ENCODE measurements at regions not wholly inside any gene's neighbourhood (a gene's known extent, or its start where the extent isn't known, plus 50 kb on each side); places are given as distances from the start of the nearest gene placed in this dataset.

- Histone ChIP-seq H2BK120ac (replicated peaks; ENCODE audit: low read depth, low read length) (no peak overlapping the region), H4K20me1 (replicated peaks in 1 of 2; ENCODE audit: control insufficient read depth in 1 of 2, insufficient read depth in 2 of 2, low read length in 2 of 2) (no peaks in the 10 kb centered on the region), H3K23ac (ENCODE audit: insufficient read length) (no peak overlapping the region), H3K14ac (ENCODE audit: insufficient read length) (no peak overlapping the region), H2AK5ac (ENCODE audit: low read depth, low read length) (no peak overlapping the region), H2AFZ (ENCODE audit: low read length) (no peak overlapping the region), H3K4me1 (replicated peaks in 1 of 4; ENCODE audit: control insufficient read depth in 3 of 4, insufficient read depth in 4 of 4, low read length in 3 of 4) (no peaks in the 10 kb centered on the region), H2BK12ac (ENCODE audit: low read depth, low read length) (no peak overlapping the region), H3K56ac (replicated peaks; ENCODE audit: insufficient read length, low read depth, low read length) (no peak overlapping the region), H3K79me2 (ENCODE audit: control insufficient read depth in 1 of 2, insufficient read depth in 2 of 2, low read length in 2 of 2) (no peaks in the 10 kb centered on the region), H2BK20ac (ENCODE audit: low read length) (no peak overlapping the region), H3K4me2 (ENCODE audit: insufficient read depth in 1 of 2, low read depth in 2 of 2, low read length in 2 of 2) (no peak overlapping the region), H3K23me2 (ENCODE audit: low read depth, low read length) (no peaks in the 10 kb centered on the region), H4K91ac (replicated peaks; ENCODE audit: insufficient read length, low read length) (no peak overlapping the region), H3K18ac (ENCODE audit: extremely low read depth, low read length) (no peak overlapping the region), H3K36me3 (ENCODE audit: control insufficient read depth in 2 of 4, insufficient read depth in 4 of 4, low read length in 3 of 4) (no peaks in the 10 kb centered on the region), H3K9ac (replicated peaks in 1 of 4; ENCODE audit: extremely low read depth in 1 of 4, low read depth in 3 of 4, low read length in 3 of 4) (no peak overlapping the region), H4K5ac (ENCODE audit: insufficient read length, low read depth, low read length) (no peak overlapping the region), H3K9me3 (ENCODE audit: insufficient read depth in 2 of 2, low read depth in 1 of 2, low read length in 1 of 2) (no peaks in the 10 kb centered on the region; a peak in 1 of 4 replicates), H3K27ac (ENCODE audit: low read depth, low read length) (no peak overlapping the region), H3K27me3 (replicated peaks in 1 of 4; ENCODE audit: control insufficient read depth in 3 of 4, extremely low read depth in 1 of 4, insufficient read depth in 3 of 4, low read length in 3 of 4) (no peaks in the 10 kb centered on the region; a peak in 1 of 7 replicates), H4K8ac (ENCODE audit: extremely low read depth, insufficient read depth, low read length) (no peak overlapping the region), H2BK5ac (ENCODE audit: low read depth, low read length) (no peak overlapping the region), H3K4me3 (ENCODE audit: extremely low read depth in 1 of 4, insufficient read depth in 2 of 4, low read depth in 3 of 4, low read length in 4 of 4) (no peak overlapping the region), H3K79me1 (ENCODE audit: low read depth, low read length) (no peaks in the 10 kb centered on the region), H2BK15ac (ENCODE audit: low read length) (no peak overlapping the region), H3K4ac (replicated peaks; ENCODE audit: insufficient read length, low read depth, low read length) (no peak overlapping the region)
- FAIRE-seq (no peak), DNase-seq (ENCODE audit: low read depth in 1 of 2, low spot score in 2 of 2) (no peak)
- POLR2A ChIA-PET (ENCODE audit: partially characterized antibody) = no interaction called here
- TF ChIP-seq HDAC2 (IDR thresholded peaks at IDR 0.05; ENCODE audit: borderline replicate concordance in 1 of 2, low read depth in 2 of 2, low read length in 2 of 2) (no peak), BRCA1 (IDR thresholded peaks at IDR 0.05; ENCODE audit: low read depth, low read length) (no peak), RNF2 (IDR thresholded peaks at IDR 0.05; ENCODE audit: borderline replicate concordance, low read depth, low read length, missing control alignments, poor library complexity, severe bottlenecking) (no peak), SAP30 (IDR thresholded peaks at IDR 0.05; ENCODE audit: insufficient read depth, insufficient replicate concordance, low read length) (no peak), TBP (IDR thresholded peaks at IDR 0.05; ENCODE audit: low read depth, low read length) (no peak), SP2 (IDR thresholded peaks at IDR 0.05; ENCODE audit: low read length) (no peak), GABPA (IDR thresholded peaks at IDR 0.05; ENCODE audit: borderline replicate concordance, insufficient read depth, low read length) (no peak), CEBPB (IDR thresholded peaks at IDR 0.05; ENCODE audit: low read depth, low read length) (no peak), SP4 (IDR thresholded peaks at IDR 0.05; ENCODE audit: low read length) (no peak), SUZ12 (IDR thresholded peaks at IDR 0.05; ENCODE audit: low read length) (no peak), PHF8 (conservative IDR thresholded peaks at IDR 0.05; ENCODE audit: low read depth, low read length) (no peak)
- CTCF ChIA-PET (ENCODE audit: partially characterized antibody) = no interaction called here
- 87% methylated on average over 5 of the region's 5 CpGs; no CpG with 5 or more reads in 1 of the 2 experiments for WGBS, 2 experiments (ENCODE audit: extremely low coverage in 1 of 2, insufficient coverage in 1 of 2, insufficient read length in 1 of 2, insufficient replicate concordance in 2 of 2, low coverage in 1 of 2, low lambda C conversion rate in 2 of 2, missing lambda C conversion rate in 1 of 2)
These were observed 71.6 kb upstream of the MAP3K7 start for GRCh38 chr6:90658497-90658896.

Measured in H1 (cell line).